ENCODE measurements at regions not wholly inside any gene's neighbourhood (a gene's known extent, or its start where the extent isn't known, plus 50 kb on each side); places are given as distances from the start of the nearest gene placed in this dataset.

DNA sequence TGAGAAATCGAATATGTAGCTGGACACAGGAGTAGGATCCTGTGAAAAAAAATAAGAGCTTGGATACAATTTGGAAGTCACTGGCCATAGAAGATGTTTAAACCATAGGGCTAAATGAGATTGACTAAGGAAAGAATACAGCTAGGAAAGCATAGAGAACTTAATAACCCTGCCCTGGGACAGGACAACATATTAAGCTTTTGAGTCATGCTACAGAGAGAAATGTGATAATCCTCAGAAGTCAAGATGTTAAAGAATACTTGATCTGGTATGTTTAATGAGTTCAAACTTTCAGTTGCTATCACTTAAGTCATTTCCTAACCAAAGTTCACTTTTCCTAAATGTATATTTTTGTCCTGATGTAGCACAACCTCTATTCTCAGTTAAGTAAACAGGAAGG lies 154.6 kb upstream of the TSHZ2 start:
- no peak for DNase-seq (ENCODE audit: low read depth)
- H3K4me3 ChIP-seq (ENCODE audit: low read depth, low read length) = no peak overlapping the region
- no peak for TF ChIP-seq CTCF (IDR thresholded peaks at IDR 0.05; ENCODE audit: insufficient read depth, low read length)

- H3K4me3 ChIP-seq (ENCODE audit: low read depth, low read length) = no peak overlapping the region
- no peak for DNase-seq (ENCODE audit: low read depth)
- TF ChIP-seq CTCF (IDR thresholded peaks at IDR 0.05; ENCODE audit: insufficient read depth, low read length) = no peak
These were observed 157.8 kb upstream of the TSHZ2 start for GRCh38 chr20:52814371-52814770.

DNA sequence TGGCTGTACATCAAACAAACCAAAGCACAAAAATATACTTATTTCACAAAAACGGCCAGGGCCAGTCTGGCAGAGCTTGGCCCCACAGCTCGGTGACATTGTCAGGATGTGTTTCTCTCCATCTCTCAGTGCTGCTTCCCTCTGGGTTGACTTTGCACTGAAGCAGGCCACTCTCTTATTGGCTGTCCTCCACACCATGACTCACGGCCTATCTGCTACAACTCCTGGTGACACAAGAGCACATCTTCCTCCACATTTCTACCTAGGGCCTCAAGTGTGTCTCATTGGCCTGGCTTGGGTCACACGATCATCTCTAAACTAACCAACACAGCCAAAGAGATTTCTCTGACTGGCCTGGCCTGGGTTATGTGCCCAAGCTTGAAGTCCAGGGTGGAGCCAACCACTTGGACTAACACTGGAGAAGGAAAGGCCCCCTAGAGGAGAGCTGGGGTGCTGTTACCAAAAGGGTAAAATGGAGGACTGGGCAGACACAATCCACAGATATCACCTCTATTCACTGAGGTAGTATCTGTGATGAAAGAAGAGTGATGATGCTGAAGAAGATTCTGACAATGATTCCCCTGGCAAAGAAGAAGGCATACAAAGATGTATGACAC lies 159.8 kb upstream of the TSHZ2 start:
- TF ChIP-seq CTCF (IDR thresholded peaks at IDR 0.05; ENCODE audit: insufficient read depth, low read length) = no peak
- no peak overlapping the region for H3K4me3 ChIP-seq (ENCODE audit: low read depth, low read length)
- no peak for DNase-seq (ENCODE audit: low read depth)

GRCh38 chr20:52809003-52809402 lies 163.2 kb upstream of the TSHZ2 start:
- TF ChIP-seq CTCF (IDR thresholded peaks at IDR 0.05; ENCODE audit: insufficient read depth, low read length) = no peak
- no peak for DNase-seq (ENCODE audit: low read depth)

DNA sequence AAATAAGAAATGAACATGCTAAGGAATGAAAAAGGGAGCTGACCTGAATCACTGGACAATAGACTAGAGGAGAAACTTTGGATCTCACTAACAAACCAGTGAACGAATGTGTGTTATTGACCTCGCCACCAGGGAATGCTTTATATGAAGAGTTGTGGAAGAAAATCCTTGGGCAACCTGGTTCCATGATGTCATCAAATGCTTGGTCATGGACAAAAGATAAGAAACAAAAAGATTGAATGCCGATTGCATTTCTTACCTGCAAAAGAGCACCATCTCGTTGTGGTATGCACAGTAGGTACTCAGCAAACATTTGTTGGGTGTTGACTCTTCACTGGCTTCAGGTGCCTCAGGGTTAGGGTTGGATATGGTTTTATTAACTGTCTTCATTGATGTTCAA lies 165.2 kb upstream of the TSHZ2 start:
- no peak for DNase-seq (ENCODE audit: low read depth)
- no peak for TF ChIP-seq CTCF (IDR thresholded peaks at IDR 0.05; ENCODE audit: insufficient read depth, low read length)
- H3K4me3 ChIP-seq (ENCODE audit: low read depth, low read length) = no peak overlapping the region

More at GRCh38 chr20:52809003-52809402, 163.2 kb upstream of the TSHZ2 start:
- H3K4me3 ChIP-seq (ENCODE audit: low read depth, low read length) = no peak overlapping the region

- no peak for DNase-seq (ENCODE audit: low read depth)
- TF ChIP-seq CTCF (IDR thresholded peaks at IDR 0.05; ENCODE audit: insufficient read depth, low read length) = no peak
- H3K4me3 ChIP-seq (ENCODE audit: low read depth, low read length) = no peak overlapping the region
These were observed 166.3 kb upstream of the TSHZ2 start for GRCh38 chr20:52805843-52806242.

DNA sequence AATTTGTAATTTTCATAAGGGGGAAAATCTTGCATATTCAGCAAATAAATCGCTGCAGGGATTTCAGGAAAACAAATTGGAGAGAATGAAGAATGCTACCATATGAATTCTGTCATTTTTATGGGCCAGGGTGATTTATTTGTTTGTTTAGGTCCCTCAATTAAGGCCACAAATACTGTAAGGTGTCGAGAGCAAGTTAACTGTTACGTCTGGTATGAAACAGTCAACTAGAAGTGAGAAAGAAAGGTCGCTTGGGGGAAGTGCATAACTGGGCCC lies 166.9 kb upstream of the TSHZ2 start:
- TF ChIP-seq CTCF (IDR thresholded peaks at IDR 0.05; ENCODE audit: insufficient read depth, low read length) = no peak
- H3K4me3 ChIP-seq (ENCODE audit: low read depth, low read length) = no peak overlapping the region
- no peak for DNase-seq (ENCODE audit: low read depth)
